ENCODE measurements at regions not wholly inside any gene's neighbourhood (a gene's known extent, or its start where the extent isn't known, plus 50 kb on each side); places are given as distances from the start of the nearest gene placed in this dataset.

DNA sequence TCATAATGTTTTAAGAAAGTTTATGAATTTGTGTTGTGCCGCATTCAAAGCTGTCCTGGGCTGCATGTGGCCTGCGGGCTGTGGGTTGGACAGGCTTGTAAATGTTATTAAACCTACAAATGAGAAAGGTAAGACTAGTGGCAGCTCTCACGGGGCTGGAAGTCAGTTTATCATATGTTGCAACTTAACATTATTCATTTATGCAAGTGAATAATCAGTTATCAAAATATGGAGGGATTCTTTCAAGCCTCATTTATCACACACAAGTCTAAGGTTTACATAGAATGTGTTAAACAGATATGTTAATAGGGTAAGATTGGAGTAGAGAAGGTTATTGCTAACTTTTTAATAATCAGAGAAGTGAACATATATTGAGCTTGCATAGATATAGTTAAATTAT, 442.5 kb upstream of the RGS6 start:
- no peaks in the 10 kb centered on the region for H3K27me3 ChIP-seq (ENCODE audit: control insufficient read depth, insufficient read depth, low read length)
- no peak for FAIRE-seq
- intact Hi-C loops (cut with DNase I) = no loop called here
- no peak overlapping the region for H3K27ac ChIP-seq (ENCODE audit: low read depth in 2 of 2, low read length in 2 of 2)
- no peaks in the 10 kb centered on the region for H3K9me3 ChIP-seq (ENCODE audit: control insufficient read depth in 2 of 3, insufficient read depth in 1 of 3, low read length in 3 of 3)
- no peaks in the 10 kb centered on the region for H3K36me3 ChIP-seq (ENCODE audit: control insufficient read depth in 2 of 3, insufficient read depth in 3 of 3, low read length in 3 of 3)
- peaks cover 0 to 2% (median 0%) of the 10 kb centered on the region in 3 donors for H3K4me1 ChIP-seq (ENCODE audit: control insufficient read depth in 2 of 3, insufficient read depth in 2 of 3, low read depth in 1 of 3, low read length in 3 of 3)
- DNase-seq = no peak
- no peak overlapping the region for H3K4me3 ChIP-seq (ENCODE audit: low read length in 3 of 3)
- TF ChIP-seq CTCF (IDR thresholded peaks at IDR 0.05; ENCODE audit: borderline replicate concordance, extremely low read depth, insufficient read depth) = no peak
- no peak overlapping the region for H3K9ac ChIP-seq (ENCODE audit: low read length in 3 of 3)

DNA sequence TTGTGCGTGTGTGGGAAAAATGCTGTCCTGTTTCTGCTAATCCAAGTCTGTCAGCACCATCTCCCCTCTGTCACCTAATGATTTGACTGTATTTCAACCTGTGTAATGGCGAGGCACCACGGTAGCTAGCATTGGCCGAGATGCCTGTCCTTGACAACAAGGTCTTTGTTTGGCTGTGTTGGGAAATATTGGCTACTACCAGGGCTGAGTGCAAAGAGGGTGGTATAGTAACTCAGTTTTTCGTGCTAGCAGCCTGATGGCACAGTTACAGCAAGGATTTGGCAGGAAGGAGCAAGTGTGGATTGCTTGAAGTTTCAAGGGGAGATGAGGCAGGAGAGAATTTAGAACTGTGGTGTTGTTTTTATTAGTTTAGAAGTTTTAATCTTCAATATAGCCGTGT, 440.3 kb upstream of the RGS6 start:
- no peak for TF ChIP-seq CTCF (IDR thresholded peaks at IDR 0.05; ENCODE audit: borderline replicate concordance, extremely low read depth, insufficient read depth)
- Histone ChIP-seq H3K27ac (ENCODE audit: low read depth in 2 of 2, low read length in 2 of 2) (no peak overlapping the region), H3K4me3 (ENCODE audit: low read length in 3 of 3) (no peak overlapping the region), H3K9me3 (ENCODE audit: control insufficient read depth in 2 of 3, insufficient read depth in 1 of 3, low read length in 3 of 3) (no peaks in the 10 kb centered on the region), H3K4me1 (ENCODE audit: control insufficient read depth in 2 of 3, insufficient read depth in 2 of 3, low read depth in 1 of 3, low read length in 3 of 3) (peaks cover 0 to 2% (median 0%) of the 10 kb centered on the region in 3 donors), H3K36me3 (ENCODE audit: control insufficient read depth in 2 of 3, insufficient read depth in 3 of 3, low read length in 3 of 3) (no peaks in the 10 kb centered on the region), H3K27me3 (ENCODE audit: control insufficient read depth, insufficient read depth, low read length) (no peaks in the 10 kb centered on the region), H3K9ac (ENCODE audit: low read length in 3 of 3) (no peak overlapping the region)
- intact Hi-C loops (cut with DNase I) = no loop called here
- DNase-seq (no peak), FAIRE-seq (no peak)

DNA sequence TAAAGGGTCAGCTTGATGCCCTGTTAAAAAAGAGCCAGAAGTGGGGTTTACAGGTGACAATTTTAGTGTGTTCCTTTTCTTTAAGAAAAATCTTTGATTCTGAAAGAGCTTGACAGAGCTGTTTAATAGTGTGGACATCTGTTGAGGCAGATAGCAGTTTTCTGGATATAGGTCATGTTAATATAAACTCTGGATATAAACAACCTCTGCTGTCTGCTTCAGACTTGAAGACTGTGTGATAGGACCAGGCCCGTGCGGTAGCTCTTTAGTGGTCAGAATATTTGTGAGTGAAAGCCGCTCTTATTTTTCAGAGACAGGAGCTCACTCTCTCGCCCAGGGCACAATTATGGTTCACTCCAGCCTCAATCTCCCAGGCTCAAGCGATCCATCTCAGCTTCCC, 439.9 kb upstream of the RGS6 start:
- DNase-seq (no peak), FAIRE-seq (no peak)
- TF ChIP-seq CTCF (IDR thresholded peaks at IDR 0.05; ENCODE audit: borderline replicate concordance, extremely low read depth, insufficient read depth) = no peak
- no peak overlapping the region for H3K27ac ChIP-seq (ENCODE audit: low read depth in 2 of 2, low read length in 2 of 2)
- H3K9me3 ChIP-seq (ENCODE audit: control insufficient read depth in 2 of 3, insufficient read depth in 1 of 3, low read length in 3 of 3) = no peaks in the 10 kb centered on the region
- peaks cover 0 to 2% (median 0%) of the 10 kb centered on the region in 3 donors for H3K4me1 ChIP-seq (ENCODE audit: control insufficient read depth in 2 of 3, insufficient read depth in 2 of 3, low read depth in 1 of 3, low read length in 3 of 3)
- no peaks in the 10 kb centered on the region for H3K36me3 ChIP-seq (ENCODE audit: control insufficient read depth in 2 of 3, insufficient read depth in 3 of 3, low read length in 3 of 3)
- intact Hi-C loops (cut with DNase I) = no loop called here
- no peak overlapping the region for H3K9ac ChIP-seq (ENCODE audit: low read length in 3 of 3)
- no peaks in the 10 kb centered on the region for H3K27me3 ChIP-seq (ENCODE audit: control insufficient read depth, insufficient read depth, low read length)
- no peak overlapping the region for H3K4me3 ChIP-seq (ENCODE audit: low read length in 3 of 3)

DNA sequence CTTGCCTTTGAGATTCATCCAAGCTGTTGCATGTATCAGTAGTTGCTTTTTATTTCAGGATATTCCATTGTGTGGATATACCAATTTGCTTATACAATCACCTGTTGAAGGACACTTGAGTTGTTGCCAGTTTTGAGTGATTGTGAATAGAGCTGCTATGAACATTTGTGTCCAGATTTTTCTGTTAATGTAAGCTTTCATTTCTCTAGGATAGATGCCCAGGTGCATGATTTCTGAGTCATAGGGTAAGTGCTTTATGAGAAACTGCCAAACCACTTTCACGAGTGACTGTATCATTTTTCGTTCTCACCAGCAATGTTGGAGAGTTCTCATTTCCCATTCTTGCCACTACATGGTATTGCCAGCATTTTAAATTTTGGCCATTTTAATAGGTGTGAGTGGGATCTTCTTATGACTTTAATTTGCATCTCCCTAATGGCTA, 434.6 kb upstream of the RGS6 start:
- H3K27me3 ChIP-seq (ENCODE audit: control insufficient read depth, insufficient read depth, low read length) = no peaks in the 10 kb centered on the region
- DNase-seq = no peak
- no peak overlapping the region for H3K27ac ChIP-seq (ENCODE audit: low read depth in 2 of 2, low read length in 2 of 2)
- no peaks in the 10 kb centered on the region for H3K4me1 ChIP-seq (ENCODE audit: control insufficient read depth in 2 of 3, insufficient read depth in 2 of 3, low read depth in 1 of 3, low read length in 3 of 3)
- FAIRE-seq = no peak
- H3K36me3 ChIP-seq (ENCODE audit: control insufficient read depth in 2 of 3, insufficient read depth in 3 of 3, low read length in 3 of 3) = no peaks in the 10 kb centered on the region
- TF ChIP-seq CTCF (IDR thresholded peaks at IDR 0.05; ENCODE audit: borderline replicate concordance, extremely low read depth, insufficient read depth) = no peak
- H3K9ac ChIP-seq (ENCODE audit: low read length in 3 of 3) = no peak overlapping the region
- intact Hi-C loops (cut with DNase I) = no loop called here
- no peak overlapping the region for H3K4me3 ChIP-seq (ENCODE audit: low read length in 3 of 3)
- H3K9me3 ChIP-seq (ENCODE audit: control insufficient read depth in 2 of 3, insufficient read depth in 1 of 3, low read length in 3 of 3) = no peaks in the 10 kb centered on the region

Measured in kidney (tissue), 13 donors.